Hepatocyte (in vitro differentiated cells): ENCODE measurements at regions not wholly inside any gene's neighbourhood (a gene's known extent, or its start where the extent isn't known, plus 50 kb on each side); places are given as distances from the start of the nearest gene placed in this dataset.

Experiments used
- DNase-seq: peaks from one replicate; pipeline ENCODE4 v3.0.0-alpha.2; 2016; ENCODE audit warnings: low spot score
- H2AFZ ChIP-seq: fragments of 200-600 bp; sonication (generic); 2 replicates; pipeline ENCODE4 v1.6.0; 2016; ENCODE audit warnings: antibody characterized with exemption, mild to moderate bottlenecking
- H3K27ac ChIP-seq: fragments of 200-600 bp; sonication (generic); 2 replicates; pipeline ENCODE4 v1.5.1; 2016; ENCODE audit warnings: mild to moderate bottlenecking
- H3K27me3 ChIP-seq: fragments of 200-600 bp; sonication (generic); 2 replicates; pipeline ENCODE4 v1.6.1; 2016
- H3K36me3 ChIP-seq: fragments of 200-600 bp; sonication (generic); replicated peaks from 2 replicates; pipeline ENCODE4 v1.5.1; 2016; ENCODE audit warnings: low read depth; ENCODE audit not compliant: insufficient read depth
- H3K4me1 ChIP-seq: fragments of 200-600 bp; sonication (generic); 2 replicates; pipeline ENCODE4 v1.5.1; 2016; ENCODE audit warnings: mild to moderate bottlenecking, moderate library complexity; ENCODE audit not compliant: insufficient read depth
- H3K4me2 ChIP-seq: fragments of 200-600 bp; sonication (generic); 2 replicates; pipeline ENCODE4 v1.6.0; 2016
- H3K4me3 ChIP-seq: fragments of 200-600 bp; sonication (generic); 2 replicates; pipeline ENCODE4 v1.5.1; 2016; ENCODE audit warnings: mild to moderate bottlenecking
- H3K79me2 ChIP-seq: fragments of 200-600 bp; sonication (generic); 2 replicates; pipeline ENCODE4 v1.6.0; 2017; ENCODE audit warnings: mild to moderate bottlenecking
- H3K9me2 ChIP-seq: fragments of 200-600 bp; sonication (generic); replicated peaks from 2 replicates; pipeline ENCODE4 v1.6.0; 2017; ENCODE audit warnings: mild to moderate bottlenecking; ENCODE audit not compliant: insufficient read depth
- H3K9me3 ChIP-seq: fragments of 200-600 bp; sonication (generic); 2 replicates; pipeline ENCODE4 v1.5.1; 2016; ENCODE audit warnings: low read depth, mild to moderate bottlenecking
- H4K20me1 ChIP-seq: fragments of 200-600 bp; sonication (generic); 2 replicates; pipeline ENCODE4 v1.6.0; 2016; ENCODE audit warnings: mild to moderate bottlenecking; ENCODE audit not compliant: insufficient read depth, poor library complexity, severe bottlenecking
- CTCF ChIP-seq: fragments of 200-600 bp; sonication (generic); IDR thresholded peaks from 2 replicates; pipeline ENCODE4 v1.5.1; 2016; ENCODE audit warnings: antibody characterized with exemption, mild to moderate bottlenecking; ENCODE audit not compliant: poor library complexity
- EZH2 ChIP-seq: fragments of 200-600 bp; sonication (generic); IDR thresholded peaks from 2 replicates; pipeline ENCODE4 v1.6.1; 2016; ENCODE audit warnings: antibody characterized with exemption, mild to moderate bottlenecking, borderline replicate concordance
- EZH2phosphoT487 ChIP-seq: fragments of 200-600 bp; sonication (generic); IDR thresholded peaks from one replicate; pipeline ENCODE4 v1.6.1; 2018; ENCODE audit warnings: antibody characterized with exemption, mild to moderate bottlenecking, low read depth, moderate library complexity; ENCODE audit not compliant: unreplicated experiment, severe bottlenecking
- WGBS: methylation state at CpG from one replicate; pipeline ENCODE4 v1.1.6; 2016; ENCODE audit warnings: low lambda C conversion rate; ENCODE audit errors: missing lambda C conversion rate; 5-methylcytosine and 5-hydroxymethylcytosine counted together

- no peak overlapping the region for H2AFZ ChIP-seq
- no peaks in the 10 kb centered on the region for H3K27me3 ChIP-seq
- H3K36me3 ChIP-seq = no peaks in the 10 kb centered on the region
- no peaks in the 10 kb centered on the region for H3K79me2 ChIP-seq
- no peak overlapping the region for H3K4me2 ChIP-seq
- DNase-seq = no peak
- no peaks in the 10 kb centered on the region for H4K20me1 ChIP-seq
- peaks cover 9% of the 10 kb centered on the region for H3K4me1 ChIP-seq
- no peak overlapping the region for H3K4me3 ChIP-seq
- no peaks in the 10 kb centered on the region for H3K9me2 ChIP-seq
- no peaks in the 10 kb centered on the region for H3K9me3 ChIP-seq
- 96% methylated on average over 2 of the region's 2 CpGs for WGBS
- TF ChIP-seq EZH2 = no peak
- TF ChIP-seq CTCF = no peak
- no peak for TF ChIP-seq EZH2phosphoT487
- H3K27ac ChIP-seq = no peak overlapping the region
Observed at GRCh38 chr6:144718431-144718830, 433.3 kb downstream of the UTRN start.

- WGBS = 94% methylated on average over 3 of the region's 3 CpGs
- H3K79me2 ChIP-seq = no peaks in the 10 kb centered on the region
- H3K4me2 ChIP-seq = no peak overlapping the region
- no peaks in the 10 kb centered on the region for H3K36me3 ChIP-seq
- no peak for DNase-seq
- no peaks in the 10 kb centered on the region for H3K27me3 ChIP-seq
- no peak overlapping the region for H2AFZ ChIP-seq
- TF ChIP-seq EZH2phosphoT487 (no peak), CTCF (no peak), EZH2 (no peak)
- no peaks in the 10 kb centered on the region for H4K20me1 ChIP-seq
- H3K4me1 ChIP-seq = no peaks in the 10 kb centered on the region
- H3K27ac ChIP-seq = no peak overlapping the region
- no peaks in the 10 kb centered on the region for H3K9me3 ChIP-seq
- no peaks in the 10 kb centered on the region for H3K9me2 ChIP-seq
- H3K4me3 ChIP-seq = no peak overlapping the region
Observed at GRCh38 chr6:144721232-144721631, 436.1 kb downstream of the UTRN start.

GRCh38 chr6:144722154-144722737, 437.1 kb downstream of the UTRN start:
- no peak overlapping the region for H3K4me2 ChIP-seq
- WGBS = 100% methylated on average over 3 of the region's 3 CpGs
- no peaks in the 10 kb centered on the region for H3K9me3 ChIP-seq
- no peaks in the 10 kb centered on the region for H3K4me1 ChIP-seq
- TF ChIP-seq EZH2 = no peak
- no peak for TF ChIP-seq CTCF
- TF ChIP-seq EZH2phosphoT487 = no peak
- H3K36me3 ChIP-seq = no peaks in the 10 kb centered on the region
- no peaks in the 10 kb centered on the region for H4K20me1 ChIP-seq
- no peak for DNase-seq
- no peaks in the 10 kb centered on the region for H3K79me2 ChIP-seq
- no peaks in the 10 kb centered on the region for H3K9me2 ChIP-seq
- H3K27me3 ChIP-seq = no peaks in the 10 kb centered on the region
- H3K4me3 ChIP-seq = no peak overlapping the region
- H3K27ac ChIP-seq = no peak overlapping the region
- H2AFZ ChIP-seq = no peak overlapping the region

- Histone ChIP-seq H3K9me3 (no peaks in the 10 kb centered on the region), H3K27ac (no peak overlapping the region), H3K9me2 (no peaks in the 10 kb centered on the region), H3K4me3 (no peak overlapping the region), H4K20me1 (no peaks in the 10 kb centered on the region), H3K79me2 (no peaks in the 10 kb centered on the region), H3K36me3 (no peaks in the 10 kb centered on the region), H3K27me3 (no peaks in the 10 kb centered on the region), H2AFZ (no peak overlapping the region), H3K4me1 (no peaks in the 10 kb centered on the region), H3K4me2 (no peak overlapping the region)
- no peak for TF ChIP-seq CTCF
- TF ChIP-seq EZH2phosphoT487 = no peak
- TF ChIP-seq EZH2 = no peak
- no peak for DNase-seq
Observed at GRCh38 chr6:144722925-144723324, 437.8 kb downstream of the UTRN start.
